HepG2 (cell line): ENCODE measurements at regions not wholly inside any gene's neighbourhood (a gene's known extent, or its start where the extent isn't known, plus 50 kb on each side); places are given as distances from the start of the nearest gene placed in this dataset.

Experiments
- ATAC-seq: fragments of 200-7000 bp; cut with Tn5 transposase; 3 replicates; pipeline ENCODE4 v1.9.1; 2020; ENCODE audit warnings: mild to moderate bottlenecking, moderate library complexity
- BruUV-seq: library from RNA; stranded (reverse); fragments of 400-500 nt; replicated peaks from 2 replicates; lab custom pipeline; 2021; lab: Mats Ljungman, UMichigan
- CTCF ChIA-PET: fragments of 300-600 bp; formaldehyde crosslinking; extraction: SDS; loops from one replicate; lab custom pipeline; 2021; ENCODE audit warnings: low total read pairs, inconsistent platforms, low intra/inter-chr PET ratio; lab: Yijun Ruan, JAX
- POLR2A ChIA-PET: fragments of 350-600 bp; sonication (Branson Sonifier 250); formaldehyde crosslinking; loops from one replicate; lab custom pipeline; 2020; ENCODE audit warnings: antibody characterized with exemption, inconsistent platforms; lab: Yijun Ruan, JAX
- DNase-seq: peaks from one replicate; pipeline ENCODE4 v3.0.0-alpha.2; 2015; ENCODE audit warnings: low spot score
- FAIRE-seq: peaks from 3 replicates; lab custom pipeline; 2011; peaks lifted over from hg19 to GRCh38; lab: Jason Lieb, UNC
- H2AFZ ChIP-seq: one replicate; pipeline ENCODE4 v1.6.1; 2011; ENCODE audit warnings: low read length, inconsistent platforms
- H3K27ac ChIP-seq: fragments of 300-600 bp; 3 replicates; pipeline ENCODE4 v1.8.0; 2011; ENCODE audit warnings: mixed run types, mild to moderate bottlenecking, mixed read lengths, low read length, inconsistent platforms; ENCODE audit not compliant: insufficient read depth; ENCODE audit errors: extremely low read length
- H3K27me3 ChIP-seq, 2 experiments: fragments of 200-600 bp in 1 of 2; 2 replicates in 1 of 2; 3 replicates in 1 of 2; pipeline versions ENCODE4 v1.6.0 to v1.8.0; 2011; ENCODE audit warnings: low read length in 2 of 2, mild to moderate bottlenecking in 2 of 2, moderate library complexity in 2 of 2, inconsistent platforms in 1 of 2; ENCODE audit not compliant: insufficient read depth in 2 of 2, control insufficient read depth in 1 of 2
- H3K36me3 ChIP-seq, 2 experiments: fragments of 200-600 bp in 1 of 2; replicated peaks in 1 of 2; 2 replicates in 1 of 2; 3 replicates in 1 of 2; pipeline versions ENCODE4 v1.5.1 to v1.8.0; 2011; ENCODE audit warnings: low read length in 2 of 2, inconsistent platforms in 1 of 2; ENCODE audit not compliant: insufficient read depth in 2 of 2, control insufficient read depth in 1 of 2
- H3K4me1 ChIP-seq: 2 replicates; pipeline ENCODE4 v1.5.1; 2012; ENCODE audit warnings: low read length, inconsistent platforms; ENCODE audit not compliant: insufficient read depth
- H3K4me2 ChIP-seq: 2 replicates; pipeline ENCODE4 v1.6.0; 2011; ENCODE audit warnings: low read depth, low read length, inconsistent platforms
- H3K4me3 ChIP-seq, 3 experiments: fragments of 200-600 bp in 1 of 3; sonication (generic), shearing (Covaris generic) in 1 of 3; replicated peaks in 1 of 3; 2 replicates each; pipeline ENCODE4 v1.5.1; 2011 to 2016; ENCODE audit warnings: low read length in 3 of 3, inconsistent platforms in 2 of 3, low read depth in 2 of 3, mild to moderate bottlenecking in 2 of 3, control low read depth in 1 of 3, mixed read lengths in 1 of 3; ENCODE audit not compliant: insufficient read depth in 1 of 3
- H3K79me2 ChIP-seq: one replicate; pipeline ENCODE4 v1.6.1; 2011; ENCODE audit warnings: low read length, inconsistent platforms; ENCODE audit not compliant: insufficient read depth
- H3K9ac ChIP-seq: 2 replicates; pipeline ENCODE4 v1.6.0; 2011; ENCODE audit warnings: mild to moderate bottlenecking, low read depth, low read length, inconsistent platforms; ENCODE audit not compliant: insufficient read depth
- H3K9me3 ChIP-seq: 2 replicates; pipeline ENCODE4 v1.5.1; 2012; ENCODE audit warnings: mild to moderate bottlenecking, low read length
- H4K20me1 ChIP-seq: 2 replicates; pipeline ENCODE4 v1.6.0; 2011; ENCODE audit warnings: inconsistent platforms, mild to moderate bottlenecking, low read length, moderate library complexity; ENCODE audit not compliant: insufficient read depth
- HNF4A ChIP-seq: sonication (generic); formaldehyde crosslinking; IDR thresholded peaks from 2 replicates; pipeline ENCODE4 v1.4.0; 2020; ENCODE audit warnings: missing genetic modification reagents
- WGBS: methylation state at CpG from one replicate; pipeline ENCODE4 v1.1.6; 2017; ENCODE audit warnings: low lambda C conversion rate; 5-methylcytosine and 5-hydroxymethylcytosine counted together
- in situ Hi-C: cut with HindIII; loops from 2 replicates; pipeline ENCODE4 v1.10.0; 2017; ENCODE audit warnings: low pct_unique_long_range_greater_than_20kb; ENCODE audit not compliant: extremely low pct_ligation_motif_present
- intact Hi-C: fragments of 100-400 bp; cut with micrococcal nuclease; formaldehyde crosslinking; loops from one replicate; pipeline ENCODE4 v1.10.0; 2022; ENCODE audit not compliant: unreplicated experiment
- TF ChIP-seq, protein P1 (sequence below): sonication (generic); formaldehyde crosslinking; IDR thresholded peaks from 2 replicates; pipeline ENCODE4 v1.8.0; 2022; ENCODE audit warnings: missing genetic modification reagents, low read depth, mild to moderate bottlenecking, borderline replicate concordance
- TF ChIP-seq, protein P2 (sequence below): sonication (generic); formaldehyde crosslinking; conservative IDR thresholded peaks from 2 replicates; pipeline ENCODE4 v1.8.0; 2022; ENCODE audit warnings: low read depth, missing genetic modification reagents

DNA sequence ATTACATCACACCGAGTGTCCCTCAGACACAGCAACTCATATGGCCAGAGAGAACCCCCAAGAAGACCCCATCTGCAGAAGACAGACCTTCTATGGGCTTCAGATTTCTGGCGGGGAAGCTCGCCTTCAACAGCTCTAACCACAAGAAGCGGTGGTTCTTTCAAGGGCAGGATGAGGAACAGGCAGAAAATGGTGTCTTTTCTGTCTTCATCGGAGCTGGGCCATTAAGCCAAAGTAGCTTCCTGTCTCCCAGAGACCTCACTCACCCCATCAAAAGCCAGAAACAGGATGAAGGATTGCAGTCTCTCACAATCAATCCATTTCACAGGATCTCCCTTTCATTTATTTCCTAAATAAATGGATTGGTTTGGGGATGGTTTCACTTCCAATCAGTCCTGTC, 149.1 kb downstream of the HERPUD2 start:
- ATAC-seq: no peak
- BruUV-seq: no TSS peak
- intact Hi-C loops: no loop called here
- Histone ChIP-seq H3K27me3 (peaks cover 0 to 21% of the 10 kb centered on the region in 2 experiments; a peak in 2 of 5 replicates), H3K36me3 (no peaks in the 10 kb centered on the region), H3K9ac (no peak overlapping the region)
- POLR2A ChIA-PET: no interaction called here
- TF ChIP-seq, protein P1, sequence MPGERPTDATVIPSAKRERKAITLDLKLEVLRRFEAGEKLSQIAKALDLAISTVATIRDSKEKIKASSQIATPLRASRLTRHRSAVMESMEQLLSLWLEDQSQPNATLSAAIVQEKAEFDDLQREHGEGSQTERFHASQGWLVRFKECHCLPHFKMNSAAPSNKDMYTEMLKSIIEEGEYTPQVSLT (CRISPR knock-in tag): no peak
- TF ChIP-seq, all 625 proteins: peak for 0
- Histone ChIP-seq H3K4me1 (no peaks in the 10 kb centered on the region), H2AFZ (no peak overlapping the region), H3K27ac (no peak overlapping the region), H3K4me2 (no peak overlapping the region), H4K20me1 (no peaks in the 10 kb centered on the region), H3K9me3 (no peaks in the 10 kb centered on the region), H3K4me3 (no peak overlapping the region), H3K79me2 (no peaks in the 10 kb centered on the region)
- DNase-seq: no peak
- FAIRE-seq: no peak
- CTCF ChIA-PET: no interaction called here
- 13% methylated on average over 5 of the region's 5 CpGs for WGBS
- in situ Hi-C loops: loop anchor here (25.0 kb wide), 1 partner anchor 359 kb away; no protein-coding TSS in a partner anchor

DNA sequence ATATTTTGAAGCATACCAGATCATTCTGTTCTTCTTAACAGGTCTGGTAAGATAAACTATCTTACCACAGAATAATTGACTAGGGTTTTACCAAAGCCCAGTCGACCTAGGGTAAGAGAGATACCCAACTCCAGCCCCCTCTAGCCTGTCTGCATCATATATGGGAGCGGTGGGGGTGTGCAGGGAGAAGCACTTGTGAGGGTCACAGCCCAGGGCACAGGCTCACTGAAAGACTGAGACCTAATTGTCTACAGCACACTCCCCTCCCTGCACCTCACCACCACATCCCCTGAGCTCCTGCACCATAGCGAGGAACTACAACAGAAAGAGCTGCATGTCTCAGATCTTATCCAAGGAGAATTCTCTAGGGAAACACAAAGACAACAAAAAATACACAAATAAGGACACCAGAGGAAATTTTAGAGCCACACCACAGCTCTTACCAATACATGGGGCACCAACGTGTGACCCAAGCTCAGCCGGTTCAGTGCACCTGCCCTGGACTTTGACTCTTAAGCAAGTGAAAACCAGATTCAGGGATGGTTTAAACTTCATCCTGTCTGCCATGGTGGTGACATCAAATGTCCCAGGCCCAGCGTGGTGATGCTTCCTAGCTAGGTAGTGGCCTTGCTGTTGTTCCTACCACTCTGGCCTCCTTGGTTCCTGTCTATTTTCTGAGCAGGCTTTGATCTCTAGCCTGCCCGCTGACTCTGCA, 150.8 kb downstream of the HERPUD2 start:
- Histone ChIP-seq H3K79me2 (no peaks in the 10 kb centered on the region), H4K20me1 (no peaks in the 10 kb centered on the region), H3K9ac (no peak overlapping the region), H3K9me3 (no peaks in the 10 kb centered on the region), H3K36me3 (no peaks in the 10 kb centered on the region), H3K4me3 (no peak overlapping the region), H3K27ac (no peak overlapping the region), H3K4me2 (no peak overlapping the region), H3K4me1 (no peaks in the 10 kb centered on the region), H2AFZ (no peak overlapping the region), H3K27me3 (peaks cover 0 to 26% of the 10 kb centered on the region in 2 experiments; a peak in 1 of 5 replicates)
- intact Hi-C loops (no loop called here), in situ Hi-C loops (loop anchor here (25.0 kb wide), 1 partner anchor 357 kb away; no protein-coding TSS in a partner anchor)
- WGBS: 16% methylated on average over 7 of the region's 7 CpGs
- ATAC-seq: no peak
- POLR2A ChIA-PET: no interaction called here
- CTCF ChIA-PET: no interaction called here
- 0 out of 2 replicates have a peak, but pooled peaks have one; percentile 12 for TF ChIP-seq HNF4A (CRISPR knock-in tag)
- TF ChIP-seq, protein P2, sequence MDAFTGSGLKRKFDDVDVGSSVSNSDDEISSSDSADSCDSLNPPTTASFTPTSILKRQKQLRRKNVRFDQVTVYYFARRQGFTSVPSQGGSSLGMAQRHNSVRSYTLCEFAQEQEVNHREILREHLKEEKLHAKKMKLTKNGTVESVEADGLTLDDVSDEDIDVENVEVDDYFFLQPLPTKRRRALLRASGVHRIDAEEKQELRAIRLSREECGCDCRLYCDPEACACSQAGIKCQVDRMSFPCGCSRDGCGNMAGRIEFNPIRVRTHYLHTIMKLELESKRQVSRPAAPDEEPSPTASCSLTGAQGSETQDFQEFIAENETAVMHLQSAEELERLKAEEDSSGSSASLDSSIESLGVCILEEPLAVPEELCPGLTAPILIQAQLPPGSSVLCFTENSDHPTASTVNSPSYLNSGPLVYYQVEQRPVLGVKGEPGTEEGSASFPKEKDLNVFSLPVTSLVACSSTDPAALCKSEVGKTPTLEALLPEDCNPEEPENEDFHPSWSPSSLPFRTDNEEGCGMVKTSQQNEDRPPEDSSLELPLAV (CRISPR knock-in tag): no peak
- FAIRE-seq: no peak
- no peak for DNase-seq
- BruUV-seq: no TSS peak
